HG03565 (cell line): ENCODE measurements at regions not wholly inside any gene's neighbourhood (a gene's known extent, or its start where the extent isn't known, plus 50 kb on each side); places are given as distances from the start of the nearest gene placed in this dataset.
A peak's percentile ranks its signal among the peaks of the same experiment; 100 is the strongest.
"Not testable (repeated sequence)": the region's sequence is repeated elsewhere in the genome, so short reads cannot be mapped to it uniquely, and the experiment has no call there.

Experiments used
- ATAC-seq: cut with Tn5 transposase; IDR thresholded peaks from one replicate; pipeline ENCODE4 v1.9.1; 2021; ENCODE audit warnings: mild to moderate bottlenecking, moderate library complexity; ENCODE audit not compliant: unreplicated experiment

GRCh38 chr5:103904651-103905050, 342.1 kb upstream of the NUDT12 start:
- ATAC-seq = no peak

- no peak for ATAC-seq
These were observed 340.3 kb upstream of the NUDT12 start for GRCh38 chr5:103902893-103903292.

- no peak for ATAC-seq
These were observed 339.3 kb upstream of the NUDT12 start for GRCh38 chr5:103901885-103902284.

- ATAC-seq = no peak
These were observed 334.0 kb upstream of the NUDT12 start for GRCh38 chr5:103896593-103896992.

- ATAC-seq = no peak
These were observed 333.1 kb upstream of the NUDT12 start for GRCh38 chr5:103895738-103896137.

GRCh38 chr5:103894882-103895281, 332.3 kb upstream of the NUDT12 start:
- ATAC-seq = no peak

GRCh38 chr5:103891151-103891550, 328.6 kb upstream of the NUDT12 start:
- no peak for ATAC-seq

- ATAC-seq = no peak
These were observed 327.7 kb upstream of the NUDT12 start for GRCh38 chr5:103890313-103890712.

GRCh38 chr5:103889500-103890209, 327.1 kb upstream of the NUDT12 start:
- ATAC-seq = peak; percentile 77

GRCh38 chr5:103886826-103887225, 324.2 kb upstream of the NUDT12 start:
- no peak for ATAC-seq

GRCh38 chr5:103883143-103883542, 320.6 kb upstream of the NUDT12 start:
- no peak for ATAC-seq

- ATAC-seq = no peak
These were observed 319.0 kb upstream of the NUDT12 start for GRCh38 chr5:103881560-103881959.

GRCh38 chr5:103867857-103868598, 305.4 kb upstream of the NUDT12 start:
- no peak for ATAC-seq

GRCh38 chr5:103866169-103866568, 303.6 kb upstream of the NUDT12 start:
- ATAC-seq = no peak

- ATAC-seq = no peak
These were observed 299.8 kb upstream of the NUDT12 start for GRCh38 chr5:103862398-103862797.

GRCh38 chr5:103860327-103860726, 297.7 kb upstream of the NUDT12 start:
- ATAC-seq = no peak

GRCh38 chr5:103858367-103858766, 295.8 kb upstream of the NUDT12 start:
- not testable (repeated sequence) for ATAC-seq

GRCh38 chr5:103851091-103851490, 288.5 kb upstream of the NUDT12 start:
- ATAC-seq = no peak

- peak; percentile 79 for ATAC-seq
These were observed 287.3 kb upstream of the NUDT12 start for GRCh38 chr5:103849934-103850333.

GRCh38 chr5:103847060-103847459, 284.5 kb upstream of the NUDT12 start:
- ATAC-seq = no peak

- ATAC-seq = no peak
These were observed 280.3 kb upstream of the NUDT12 start for GRCh38 chr5:103842936-103843335.

GRCh38 chr5:103840600-103840999, 278.0 kb upstream of the NUDT12 start:
- ATAC-seq = no peak
